Fibroblast of upper back skin (primary cell): ENCODE measurements at regions not wholly inside any gene's neighbourhood (a gene's known extent, or its start where the extent isn't known, plus 50 kb on each side); places are given as distances from the start of the nearest gene placed in this dataset.

ENCODE experiments used
- DNase-seq: peaks from one replicate; pipeline ENCODE4 v3.0.0-alpha.2; 2013

DNA sequence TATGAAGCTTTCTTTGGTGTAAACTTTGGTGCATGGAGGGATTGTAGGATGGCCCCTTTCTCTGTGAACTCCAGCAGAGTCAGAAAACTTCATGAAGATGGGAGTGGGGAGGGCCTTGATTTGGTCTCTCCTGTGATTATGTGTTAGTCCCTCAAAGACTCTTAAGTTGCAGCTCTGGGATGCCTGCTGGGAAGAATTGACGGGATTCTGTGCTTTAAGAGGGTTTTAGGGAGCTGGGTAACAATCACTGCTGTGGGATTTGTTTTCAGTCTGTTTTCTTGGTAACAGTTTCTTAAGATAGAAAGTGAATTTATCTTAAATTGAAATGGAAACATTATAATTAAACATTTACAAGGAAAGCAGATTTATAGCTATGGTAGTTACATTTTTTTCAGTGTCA is 378.1 kb downstream of the AACS start:
- DNase-seq: no peak

DNA sequence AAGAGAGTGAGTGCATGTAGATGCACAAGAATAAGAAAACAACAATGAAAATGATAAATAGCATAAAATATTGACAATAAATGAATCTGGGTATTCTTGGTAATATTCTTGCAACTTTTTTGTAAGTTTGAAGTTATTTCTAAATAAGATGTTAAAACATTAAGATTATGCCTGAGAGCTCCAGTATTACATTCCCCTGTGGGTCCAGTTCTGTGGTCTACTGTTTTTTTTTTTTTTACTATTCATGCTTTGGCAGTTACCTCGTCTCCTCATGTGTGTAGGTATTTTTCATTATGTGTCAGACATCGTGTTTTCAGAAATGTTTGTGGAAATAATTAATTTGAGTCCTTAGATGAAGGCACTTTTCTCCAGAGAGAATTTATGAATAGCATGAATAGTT is 386.2 kb downstream of the AACS start:
- DNase-seq: no peak

DNA sequence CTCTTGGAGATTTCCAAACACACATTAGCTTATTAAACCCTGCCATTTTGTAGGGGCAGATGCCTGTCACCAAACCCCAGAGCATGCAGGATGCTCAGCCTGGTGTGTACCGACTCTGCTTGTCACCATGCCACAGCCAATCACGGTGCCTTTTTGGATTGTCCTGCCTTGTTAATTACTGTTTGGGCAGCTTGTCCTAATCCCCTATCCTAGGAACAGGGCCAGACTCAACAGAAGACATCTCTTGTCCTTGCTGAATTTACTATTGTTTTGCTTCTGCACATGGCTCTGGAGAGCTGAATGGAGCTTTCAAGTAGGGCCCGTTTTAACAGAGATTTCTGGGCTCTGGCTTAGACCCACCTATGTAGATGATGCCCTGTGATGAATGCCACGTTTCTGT is 388.5 kb downstream of the AACS start:
- no peak for DNase-seq

DNA sequence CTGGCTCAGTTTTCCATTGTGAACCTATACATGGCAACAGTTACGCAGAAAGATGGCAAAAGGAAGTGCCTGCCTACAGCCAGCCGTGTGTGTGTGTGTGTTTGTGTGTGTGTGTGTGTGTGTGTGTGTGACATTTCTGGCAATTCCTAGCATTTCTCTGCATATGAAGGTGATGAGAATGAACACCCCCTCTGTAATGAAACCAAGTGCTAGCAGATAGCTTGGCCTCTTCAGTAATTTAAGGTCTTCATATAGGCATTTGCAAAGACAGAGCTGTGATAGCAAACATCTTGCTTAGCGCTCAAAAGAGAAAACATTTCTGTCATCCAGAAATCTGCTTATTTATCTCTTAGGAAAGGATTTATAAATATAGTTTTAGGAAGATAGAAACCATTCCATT is 389.1 kb downstream of the AACS start:
- DNase-seq: no peak

DNA sequence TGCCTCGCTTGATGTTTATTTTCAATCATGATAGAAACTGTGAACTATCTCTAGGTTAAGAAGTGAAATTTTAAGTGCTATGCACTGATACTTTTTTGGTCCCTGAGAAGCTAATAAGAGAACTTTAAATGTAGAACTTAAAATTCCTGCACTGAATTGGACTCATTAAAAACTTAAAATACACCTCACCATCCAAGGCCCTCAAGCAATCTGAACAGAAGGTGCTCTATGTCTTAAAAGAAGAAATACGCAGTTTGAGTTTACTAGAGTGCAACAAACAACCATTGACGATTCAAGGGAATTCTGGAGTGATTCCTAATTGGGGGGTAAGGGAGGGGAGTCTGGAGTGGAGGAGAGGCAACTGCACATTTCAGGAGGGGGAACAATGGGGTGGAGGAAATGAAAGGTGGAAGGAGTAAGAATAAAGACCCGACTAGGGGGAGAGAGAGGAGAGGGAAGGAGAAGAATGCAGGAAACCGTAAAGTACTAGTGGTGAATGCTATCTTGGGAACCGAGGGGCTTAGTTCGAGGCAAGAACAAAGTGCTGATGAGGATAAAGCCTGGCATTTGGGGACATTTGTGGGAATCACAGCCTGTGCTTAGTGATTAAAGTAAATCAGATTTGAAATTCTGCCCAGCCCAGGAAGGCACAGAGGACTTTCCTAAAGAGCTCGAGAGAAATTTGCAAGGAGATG is 389.7 kb downstream of the AACS start:
- DNase-seq: no peak

DNA sequence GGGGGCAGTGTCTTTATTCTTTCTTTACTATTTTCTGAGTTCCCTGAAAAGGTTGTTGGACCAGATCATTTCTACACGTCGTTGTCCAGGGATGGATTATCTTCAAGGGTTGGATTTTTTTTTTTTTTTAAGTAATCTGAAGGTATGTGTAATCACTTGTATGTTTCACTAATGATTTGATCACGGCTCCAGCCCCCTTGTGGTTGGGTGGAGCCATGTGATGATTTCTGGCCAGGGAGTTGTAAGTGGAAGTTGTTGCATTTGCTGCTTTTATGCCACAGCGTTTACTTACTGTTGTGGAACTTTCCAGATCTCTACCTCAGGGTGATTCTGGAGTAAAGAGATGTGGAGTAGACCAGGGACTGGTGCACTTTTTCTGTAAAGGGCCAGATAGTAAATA is 390.3 kb downstream of the AACS start:
- DNase-seq: no peak

DNA sequence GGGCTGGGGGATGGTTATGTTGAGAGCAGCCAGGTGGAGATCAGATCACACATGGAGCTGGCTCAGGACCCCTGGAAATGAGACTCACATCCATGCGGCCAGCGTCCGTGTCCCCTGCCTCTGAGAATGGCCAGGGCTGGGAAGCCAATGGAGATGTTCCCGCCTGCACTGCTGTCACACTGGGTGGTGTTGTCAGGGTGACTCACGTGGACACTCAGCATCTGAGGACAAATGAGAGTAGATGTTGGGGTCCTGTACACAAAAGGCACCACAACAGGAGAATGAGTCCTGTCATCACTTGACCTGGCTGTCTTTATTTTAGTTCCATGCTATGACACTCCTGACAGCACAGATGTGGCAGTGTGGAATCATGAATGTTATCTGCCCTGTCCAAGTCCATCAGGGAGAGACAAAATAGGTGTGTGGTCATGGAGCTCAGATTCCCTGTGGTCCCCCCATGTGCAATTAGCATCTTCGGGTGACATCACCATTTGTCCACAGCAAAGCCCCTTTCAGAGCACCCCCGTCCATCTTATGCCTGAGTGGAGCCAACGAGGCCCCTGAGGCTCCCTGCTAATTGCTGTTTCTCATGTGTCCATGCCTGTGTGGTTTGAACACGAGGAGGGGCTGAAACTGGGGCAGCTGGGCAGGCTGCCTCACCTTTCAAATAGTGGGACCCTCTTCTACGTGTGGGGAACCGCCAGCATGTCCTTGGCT is 393.5 kb downstream of the AACS start:
- no peak for DNase-seq

DNA sequence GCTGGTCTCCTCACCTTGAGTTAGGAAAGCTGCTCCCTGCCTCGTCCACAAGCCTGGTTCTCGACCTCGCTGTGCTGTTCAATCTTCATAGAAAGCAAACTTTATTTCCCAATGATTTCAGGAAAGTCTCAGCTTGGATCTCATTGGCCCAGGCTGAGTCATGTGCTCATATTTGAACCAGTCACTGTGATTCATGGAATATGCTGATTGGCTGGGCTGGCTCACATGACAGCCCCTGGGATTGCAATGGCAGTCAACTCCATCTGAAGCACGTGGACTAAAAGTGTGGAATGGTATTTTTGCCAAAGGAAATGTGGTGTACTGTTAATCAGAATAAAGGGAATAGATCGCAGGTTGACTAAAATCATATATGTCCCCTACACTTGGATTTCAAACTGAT is 396.6 kb downstream of the AACS start:
- DNase-seq: no peak

DNA sequence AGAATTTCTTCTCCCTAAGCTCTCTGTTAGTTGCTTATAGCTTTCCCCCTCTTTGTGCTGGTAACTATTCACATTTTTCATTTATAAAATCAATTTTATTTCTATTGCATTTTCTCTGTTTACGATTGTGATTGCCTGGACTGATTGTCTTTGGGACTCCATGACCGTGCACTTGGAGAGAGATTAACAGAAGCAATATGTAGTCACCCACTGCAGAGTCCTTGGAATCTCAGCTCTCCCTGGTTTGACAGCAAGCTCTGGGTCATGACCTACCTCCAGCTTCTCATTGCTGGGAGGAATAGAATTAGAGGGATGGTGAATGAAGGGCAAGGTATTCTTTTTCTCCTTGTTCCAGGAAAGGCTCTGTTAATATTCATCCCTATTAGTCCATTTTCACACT is 398.2 kb downstream of the AACS start:
- no peak for DNase-seq

DNA sequence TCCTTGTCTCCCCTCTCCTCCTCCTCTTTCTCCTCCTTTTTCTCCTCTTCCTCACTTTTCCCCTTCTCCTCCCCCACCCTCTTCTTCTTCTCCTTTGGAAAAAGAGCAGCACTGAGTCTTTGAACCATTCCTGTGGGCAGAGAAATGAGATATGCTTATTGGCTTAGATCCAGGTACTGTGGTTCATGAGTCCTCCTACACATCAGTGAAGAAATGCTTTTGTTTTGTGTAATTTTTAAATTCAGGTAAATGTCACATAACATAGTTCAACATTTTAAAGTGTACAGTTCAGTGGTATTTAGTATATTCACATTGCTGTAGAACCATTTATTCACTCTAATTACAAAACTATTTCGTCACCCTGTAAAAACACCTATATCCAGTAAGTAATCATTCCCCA is 402.1 kb downstream of the AACS start:
- DNase-seq: no peak

DNA sequence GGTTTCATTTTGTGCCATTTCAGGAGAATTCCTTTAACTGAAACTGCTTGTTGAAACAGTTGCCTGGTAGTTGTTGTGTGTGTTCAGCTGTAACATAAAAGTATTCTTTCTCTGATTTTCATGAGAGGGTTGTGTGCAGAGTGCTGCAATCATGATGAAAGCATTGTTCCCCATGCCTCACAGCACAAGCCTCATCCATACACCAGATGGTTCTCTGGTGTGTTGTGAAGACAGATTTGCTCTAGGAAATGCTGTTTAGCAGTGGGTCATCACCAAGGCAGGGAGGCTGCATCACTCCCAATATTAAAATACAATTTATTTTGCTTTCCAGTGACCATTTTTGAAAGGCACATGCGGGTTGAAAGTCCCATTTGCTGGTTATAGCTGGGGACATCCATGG is 404.4 kb downstream of the AACS start:
- no peak for DNase-seq

DNA sequence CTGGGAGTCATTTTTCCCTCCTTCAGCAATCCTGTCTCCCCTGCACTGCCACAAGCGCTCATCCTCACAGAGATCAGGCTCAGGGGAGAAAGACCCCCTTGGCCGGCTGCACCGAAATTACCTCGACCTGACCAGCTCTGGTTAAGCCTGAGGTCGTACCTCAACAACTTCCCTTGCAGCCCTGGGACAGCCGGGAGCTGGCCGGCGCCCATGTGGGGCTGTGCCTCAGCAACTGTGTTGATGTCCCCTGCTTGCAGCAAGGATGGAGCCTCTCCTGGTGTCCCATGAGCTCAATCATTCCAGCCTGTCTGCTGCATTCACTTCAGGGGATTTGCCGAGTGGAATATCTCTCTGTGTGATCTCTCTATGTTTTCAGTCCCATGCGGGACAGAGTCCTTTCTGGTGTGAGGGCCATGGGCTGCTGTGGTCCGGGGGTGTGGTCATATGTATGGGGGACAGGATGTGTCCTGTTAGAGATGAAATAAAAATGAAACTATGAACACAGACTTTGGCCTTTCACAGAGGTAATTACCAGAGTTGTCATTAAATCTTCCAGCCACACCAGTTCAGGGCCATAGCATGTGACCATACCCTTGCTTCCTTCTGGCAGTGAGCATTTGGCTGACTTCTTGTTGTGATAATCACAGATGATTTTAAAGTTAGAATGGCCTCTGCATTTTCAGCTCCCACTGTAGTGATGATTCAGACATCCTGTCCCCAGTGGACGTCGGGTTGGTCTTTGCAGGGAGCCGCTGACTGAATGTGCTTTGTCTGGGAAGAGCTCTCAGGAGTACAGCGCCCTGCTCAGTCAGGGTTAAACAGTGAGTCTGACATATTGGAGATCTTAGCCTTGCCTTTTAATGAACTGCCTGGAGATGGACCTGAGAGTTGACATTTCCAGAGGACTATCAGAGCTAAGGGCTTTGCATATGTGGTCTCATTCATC is 405.9 kb downstream of the AACS start:
- DNase-seq: no peak

DNA sequence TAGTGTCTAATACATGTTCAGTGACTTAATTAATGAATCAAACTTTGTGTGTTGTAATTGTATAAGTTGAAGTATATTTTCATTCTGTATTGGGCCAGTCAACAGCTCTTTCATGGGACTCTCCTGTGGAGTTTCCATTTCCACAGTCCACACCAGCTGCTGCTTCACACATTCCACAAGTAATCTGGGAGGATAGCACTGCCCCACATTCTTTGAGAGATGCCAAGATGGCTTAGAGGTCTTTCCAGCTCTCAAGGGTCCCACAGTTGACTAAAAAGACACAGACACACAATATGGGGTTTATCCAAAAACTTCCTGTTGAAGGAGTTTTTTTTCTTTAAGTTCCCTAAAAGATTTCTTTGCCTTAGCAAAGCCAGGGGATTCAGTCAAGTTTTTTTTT is 408.3 kb downstream of the AACS start:
- no peak for DNase-seq

DNA sequence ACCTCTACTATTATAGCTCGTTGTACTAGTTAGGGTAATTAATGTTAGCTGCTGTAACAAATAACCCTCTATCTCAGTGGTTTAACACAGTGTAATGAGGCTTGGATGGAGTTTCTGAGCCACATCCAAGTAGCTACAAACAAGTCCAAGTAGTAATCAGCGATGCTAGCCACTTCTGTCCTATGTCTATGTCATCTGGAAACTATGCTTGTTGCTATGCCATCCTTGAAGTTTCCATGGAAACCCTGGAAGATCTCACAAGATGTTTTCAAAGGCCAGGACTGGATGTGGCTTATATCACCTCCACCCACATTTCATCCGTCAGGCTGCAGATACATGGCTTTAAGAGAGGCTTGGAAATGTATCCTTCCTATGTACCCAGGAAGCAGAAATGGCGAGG is 422.1 kb downstream of the AACS start:
- no peak for DNase-seq

DNA sequence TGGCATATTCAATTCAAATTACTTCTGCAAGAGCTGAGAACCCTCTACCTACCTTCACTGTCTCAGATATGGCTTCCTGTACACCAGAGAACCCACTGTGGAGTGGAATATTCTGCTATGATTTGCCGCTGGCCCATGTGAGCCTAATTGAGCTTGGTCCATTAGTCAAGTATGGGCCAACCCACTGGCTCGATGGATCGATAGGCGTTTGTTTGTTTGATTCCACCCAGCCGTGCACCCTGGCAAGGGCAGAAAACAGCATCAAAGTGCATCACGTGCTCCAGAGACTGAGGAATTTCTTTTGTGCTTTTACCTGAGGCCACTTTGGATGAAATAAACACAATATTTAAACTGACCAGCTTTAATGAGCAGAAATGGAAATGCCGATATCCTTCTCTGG is 426.3 kb downstream of the AACS start:
- DNase-seq: no peak

DNA sequence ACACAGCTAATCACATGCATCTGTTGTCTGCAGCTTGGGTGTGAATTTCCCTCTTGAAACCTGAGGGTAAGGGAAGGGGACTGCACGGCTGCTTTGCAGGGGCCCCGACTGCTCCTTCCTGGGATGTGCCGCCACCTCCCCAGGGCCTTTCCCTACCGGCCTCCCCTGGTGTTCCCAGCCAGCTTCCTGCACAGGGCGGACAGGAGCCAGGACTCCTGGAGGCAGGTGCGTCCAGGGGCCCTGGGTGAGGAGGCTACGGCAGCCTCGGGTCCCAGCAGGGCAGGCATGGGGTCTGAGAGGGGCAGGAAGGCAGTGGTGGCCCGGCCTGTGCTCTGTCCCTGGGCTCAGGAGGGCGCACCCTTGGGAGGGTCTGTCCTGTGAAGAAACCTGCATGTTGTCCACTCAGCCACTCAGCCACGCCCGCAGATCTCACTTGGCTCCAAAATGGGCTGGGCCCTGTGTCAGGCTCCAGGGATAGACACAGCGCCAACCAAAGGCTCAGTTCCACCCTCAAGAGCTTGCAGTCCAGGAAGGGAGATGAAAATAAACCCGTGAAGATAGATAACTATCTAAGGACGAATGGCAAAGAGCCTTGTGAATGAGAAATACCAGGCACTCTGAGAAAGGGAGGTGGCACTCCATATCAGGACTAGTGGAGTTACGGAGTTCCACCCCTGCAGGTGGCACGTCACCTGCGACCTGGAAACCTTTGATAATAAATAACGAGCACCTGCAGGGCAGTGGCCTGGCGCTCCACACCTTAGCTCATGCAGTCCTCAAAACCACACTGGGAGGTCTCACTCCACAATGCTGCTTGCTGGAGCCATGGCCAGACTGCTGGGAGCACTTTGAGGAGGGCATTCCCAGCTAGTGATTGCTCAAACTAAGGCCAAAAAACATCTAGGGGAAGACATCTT is 427.4 kb downstream of the AACS start:
- DNase-seq: no peak

DNA sequence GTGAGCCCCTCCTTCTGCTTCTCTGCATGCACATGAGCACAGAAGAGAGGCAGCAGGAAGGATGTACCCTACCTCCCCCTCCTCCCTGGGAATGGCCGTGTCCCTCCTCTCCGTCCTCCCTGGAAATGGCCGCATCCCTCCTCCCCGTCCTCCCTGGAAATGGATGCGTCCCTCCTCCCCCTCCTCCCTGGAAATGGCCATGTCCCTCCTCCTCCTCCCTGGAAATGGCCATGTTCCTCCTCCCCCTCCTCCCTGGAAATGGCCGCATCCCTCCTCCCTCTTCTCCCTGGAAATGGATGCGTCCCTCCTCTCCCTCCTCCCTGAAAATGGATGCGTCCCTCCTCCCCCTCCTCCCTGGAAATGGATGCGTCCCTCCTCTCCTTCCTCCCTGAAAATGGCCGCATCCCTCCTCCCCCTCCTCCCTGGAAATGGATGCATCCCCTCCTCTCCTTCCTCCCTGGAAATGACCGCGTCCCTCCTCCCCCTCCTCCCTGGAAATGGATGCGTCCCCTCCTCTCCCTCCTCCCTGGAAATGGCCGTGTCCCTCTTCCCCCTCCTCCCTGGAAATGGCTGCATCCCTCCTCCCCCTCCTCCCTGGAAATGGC is 428.6 kb downstream of the AACS start:
- DNase-seq: no peak

DNA sequence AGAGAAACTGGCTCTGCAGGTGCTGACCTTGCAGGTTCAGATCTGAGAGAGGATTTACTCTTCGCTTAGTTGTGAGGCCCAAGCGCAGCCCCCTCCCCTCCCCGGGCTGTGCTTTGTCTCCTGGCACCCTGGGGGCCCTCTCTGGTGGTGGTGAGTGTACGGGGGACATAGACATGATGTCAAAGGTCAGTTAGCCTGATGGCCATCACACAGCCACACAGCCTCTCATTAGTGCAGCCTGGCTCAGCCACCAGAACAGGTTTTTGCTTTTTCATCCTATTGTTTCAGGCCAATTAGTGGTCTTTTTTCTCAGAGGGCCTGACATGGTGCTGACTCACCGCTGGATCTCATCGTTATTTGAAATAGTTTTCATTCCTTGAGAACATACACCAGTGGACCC is 437.9 kb downstream of the AACS start:
- DNase-seq: no peak

DNA sequence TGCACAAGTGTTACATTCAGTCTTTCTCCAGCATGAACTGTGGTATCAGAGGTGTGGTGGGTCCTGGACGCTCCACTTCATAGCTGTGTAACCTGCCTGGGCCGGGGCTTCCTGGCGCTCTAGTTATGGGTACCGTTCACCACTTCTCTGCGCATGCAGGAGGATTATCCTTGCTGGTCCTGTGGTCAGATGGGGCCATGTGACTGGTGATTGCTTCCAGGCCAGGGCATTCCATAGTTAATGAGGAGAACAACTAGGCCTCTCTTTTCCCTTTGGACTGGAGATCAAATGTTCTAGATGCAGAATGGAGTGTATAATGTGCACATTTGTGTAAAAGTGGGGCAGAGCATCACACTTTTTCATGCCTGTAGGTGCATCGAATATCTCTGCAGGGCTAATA is 444.0 kb downstream of the AACS start:
- DNase-seq: no peak

DNA sequence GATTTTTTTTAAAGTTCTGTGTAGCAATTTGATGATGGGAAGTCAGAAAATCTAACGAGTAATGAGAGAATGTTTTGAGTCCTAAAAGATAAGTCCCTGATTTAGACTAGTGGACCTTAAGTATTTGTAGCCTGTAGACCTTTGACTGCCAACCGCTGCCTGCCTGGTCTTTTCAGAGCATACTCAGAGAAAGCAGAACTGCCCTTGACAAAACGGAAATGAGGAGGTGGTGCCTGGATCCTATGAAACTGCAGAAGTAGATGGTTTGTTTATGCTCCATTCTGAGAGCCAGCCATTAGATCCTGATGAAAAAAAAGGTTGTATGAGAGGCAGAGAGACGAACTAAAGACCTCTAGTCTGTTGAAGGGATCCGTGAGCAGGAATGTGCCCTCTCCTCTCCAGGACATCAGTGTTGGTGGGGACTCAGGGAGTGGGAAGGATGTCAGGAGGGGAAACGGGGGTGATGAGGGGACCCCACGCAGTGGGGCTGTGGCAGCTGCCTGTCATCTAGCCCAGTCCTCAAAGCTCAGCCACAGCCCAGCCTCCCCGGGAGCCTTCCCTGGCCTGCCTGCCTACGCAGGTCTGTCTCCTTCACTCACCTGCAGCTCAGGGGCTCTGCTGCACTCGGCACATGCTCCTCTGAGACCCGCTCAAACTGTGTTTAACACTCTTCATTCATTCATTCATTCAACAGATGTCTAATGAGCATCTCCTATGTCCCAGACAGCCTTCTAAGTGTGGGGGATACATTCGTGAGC is 447.5 kb downstream of the AACS start:
- DNase-seq: no peak

DNA sequence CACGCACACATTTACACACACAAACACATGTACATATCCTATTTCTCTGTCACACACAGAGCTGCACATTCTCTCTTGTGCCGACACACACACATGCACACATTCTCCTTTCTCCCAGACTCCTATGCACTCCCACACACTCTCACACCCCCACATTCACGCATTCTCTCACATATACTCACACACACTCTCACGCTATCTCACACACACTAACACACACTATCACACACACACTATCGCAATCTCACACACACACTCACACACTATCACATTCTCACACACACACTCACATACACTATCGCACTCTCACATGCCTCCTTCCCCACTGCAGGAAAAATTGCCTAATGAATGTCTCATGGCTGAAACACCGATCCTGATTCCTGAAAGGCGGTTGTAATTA is 450.7 kb downstream of the AACS start:
- no peak for DNase-seq

DNA sequence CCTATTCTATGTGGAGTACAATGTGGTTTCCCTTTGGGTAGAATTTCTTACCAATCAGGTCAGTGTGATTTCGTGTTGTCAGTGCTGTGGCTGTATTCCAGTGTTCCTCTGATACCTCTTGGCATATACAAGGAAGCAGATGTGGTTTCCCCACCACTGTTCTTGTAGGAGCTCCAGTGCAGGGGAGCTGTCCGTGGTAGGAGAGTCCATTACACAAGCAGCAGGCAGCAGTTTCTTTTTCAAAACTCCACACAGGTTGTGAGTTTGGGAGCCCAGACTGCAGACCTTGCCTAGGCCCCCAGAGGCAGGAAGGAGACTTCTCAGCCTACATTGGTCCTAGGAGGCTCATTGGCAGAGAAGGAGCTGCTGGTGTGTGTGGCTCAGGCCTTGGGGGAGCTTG is 452.8 kb downstream of the AACS start:
- no peak for DNase-seq
